ENCODE measurements at regions not wholly inside any gene's neighbourhood (a gene's known extent, or its start where the extent isn't known, plus 50 kb on each side); places are given as distances from the start of the nearest gene placed in this dataset.

- no peak for ATAC-seq
- TF ChIP-seq ISL1 (CRISPR knock-in tag; IDR thresholded peaks at IDR 0.05) (no peak), TSHZ2 (CRISPR knock-in tag; IDR thresholded peaks at IDR 0.05) (no peak), ARNTL (CRISPR knock-in tag; IDR thresholded peaks at IDR 0.05; ENCODE audit: borderline replicate concordance, low read depth) (no peak), ZNF565 (CRISPR knock-in tag; conservative IDR thresholded peaks at IDR 0.05; ENCODE audit: low read depth) (no peak), POU6F1 (CRISPR knock-in tag; IDR thresholded peaks at IDR 0.05; ENCODE audit: borderline replicate concordance, low read depth) (no peak), ESRRG (CRISPR knock-in tag; IDR thresholded peaks at IDR 0.05) (no peak), ZFP30 (CRISPR knock-in tag; IDR thresholded peaks at IDR 0.05) (no peak), CSRNP3 (CRISPR knock-in tag; IDR thresholded peaks at IDR 0.05) (no peak), CREB5 (CRISPR knock-in tag; IDR thresholded peaks at IDR 0.05; ENCODE audit: low read depth) (no peak), PATZ1 (CRISPR knock-in tag; IDR thresholded peaks at IDR 0.05; ENCODE audit: borderline replicate concordance) (no peak), RARB (CRISPR knock-in tag; IDR thresholded peaks at IDR 0.05) (no peak), TCF4 (CRISPR knock-in tag; IDR thresholded peaks at IDR 0.05; ENCODE audit: borderline replicate concordance) (no peak), BACH2 (CRISPR knock-in tag; IDR thresholded peaks at IDR 0.05; ENCODE audit: borderline replicate concordance) (no peak), OSR1 (CRISPR knock-in tag; IDR thresholded peaks at IDR 0.05) (no peak), ZC3H10 (CRISPR knock-in tag; IDR thresholded peaks at IDR 0.05) (no peak), SNAI2 (CRISPR knock-in tag; IDR thresholded peaks at IDR 0.05) (no peak), TOX (CRISPR knock-in tag; IDR thresholded peaks at IDR 0.05; ENCODE audit: borderline replicate concordance) (no peak), PPARA (CRISPR knock-in tag; IDR thresholded peaks at IDR 0.05; ENCODE audit: borderline replicate concordance) (no peak), ZNF70 (CRISPR knock-in tag; IDR thresholded peaks at IDR 0.05) (no peak), CSDC2 (CRISPR knock-in tag; IDR thresholded peaks at IDR 0.05) (no peak)
These were observed 757.1 kb downstream of the INHBA start for GRCh38 chr7:40945788-40946187.

GRCh38 chr7:40944981-40945585 lies 757.8 kb downstream of the INHBA start:
- ATAC-seq: no peak
- TF ChIP-seq SNAI2 (CRISPR knock-in tag; IDR thresholded peaks at IDR 0.05) (no peak), CSDC2 (CRISPR knock-in tag; IDR thresholded peaks at IDR 0.05) (no peak), ZFP3 (CRISPR knock-in tag; IDR thresholded peaks at IDR 0.05) (no peak), RARB (CRISPR knock-in tag; IDR thresholded peaks at IDR 0.05) (no peak), GLIS3 (CRISPR knock-in tag; IDR thresholded peaks at IDR 0.05) (no peak)

- TF ChIP-seq CSRNP3 (CRISPR knock-in tag; IDR thresholded peaks at IDR 0.05) (no peak), PPARA (CRISPR knock-in tag; IDR thresholded peaks at IDR 0.05; ENCODE audit: borderline replicate concordance) (no peak), ZC3H10 (CRISPR knock-in tag; IDR thresholded peaks at IDR 0.05) (no peak), CSDC2 (CRISPR knock-in tag; IDR thresholded peaks at IDR 0.05) (no peak), TCF4 (CRISPR knock-in tag; IDR thresholded peaks at IDR 0.05; ENCODE audit: borderline replicate concordance) (no peak), PATZ1 (CRISPR knock-in tag; IDR thresholded peaks at IDR 0.05; ENCODE audit: borderline replicate concordance) (no peak), TOX (CRISPR knock-in tag; IDR thresholded peaks at IDR 0.05; ENCODE audit: borderline replicate concordance) (no peak), SNAI2 (CRISPR knock-in tag; IDR thresholded peaks at IDR 0.05) (no peak)
- no peak for ATAC-seq
These were observed 765.0 kb downstream of the INHBA start for GRCh38 chr7:40937879-40938278.

Data from SK-N-SH treated with all-trans-retinoic acid at 6 μM for 48 hours (cell line).